ENCODE measurements at regions not wholly inside any gene's neighbourhood (a gene's known extent, or its start where the extent isn't known, plus 50 kb on each side); places are given as distances from the start of the nearest gene placed in this dataset.

DNA sequence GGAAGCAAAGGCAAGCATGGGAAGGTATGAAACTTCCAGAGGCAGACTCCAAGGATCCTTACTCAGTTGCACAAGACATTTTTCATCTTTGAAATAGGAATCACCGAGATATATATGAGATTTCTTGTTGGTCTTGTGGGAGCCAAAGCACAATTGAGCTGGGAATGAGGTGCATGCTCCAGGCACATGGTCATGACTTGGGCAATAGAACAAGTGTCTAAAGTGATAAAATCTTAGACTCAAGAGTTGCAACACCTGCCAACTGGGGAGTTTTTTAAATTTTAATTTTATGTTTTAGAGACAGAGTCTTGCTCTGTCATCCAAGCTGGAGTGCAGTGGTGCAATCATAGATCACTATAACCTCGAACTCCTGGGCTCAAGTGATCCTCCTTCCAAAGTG, 169.5 kb upstream of the ADCY1 start:
- TF ChIP-seq POLR2AphosphoS5 (IDR thresholded peaks at IDR 0.05; ENCODE audit: low read depth, low read length) = no peak
- TF ChIP-seq, protein P1, sequence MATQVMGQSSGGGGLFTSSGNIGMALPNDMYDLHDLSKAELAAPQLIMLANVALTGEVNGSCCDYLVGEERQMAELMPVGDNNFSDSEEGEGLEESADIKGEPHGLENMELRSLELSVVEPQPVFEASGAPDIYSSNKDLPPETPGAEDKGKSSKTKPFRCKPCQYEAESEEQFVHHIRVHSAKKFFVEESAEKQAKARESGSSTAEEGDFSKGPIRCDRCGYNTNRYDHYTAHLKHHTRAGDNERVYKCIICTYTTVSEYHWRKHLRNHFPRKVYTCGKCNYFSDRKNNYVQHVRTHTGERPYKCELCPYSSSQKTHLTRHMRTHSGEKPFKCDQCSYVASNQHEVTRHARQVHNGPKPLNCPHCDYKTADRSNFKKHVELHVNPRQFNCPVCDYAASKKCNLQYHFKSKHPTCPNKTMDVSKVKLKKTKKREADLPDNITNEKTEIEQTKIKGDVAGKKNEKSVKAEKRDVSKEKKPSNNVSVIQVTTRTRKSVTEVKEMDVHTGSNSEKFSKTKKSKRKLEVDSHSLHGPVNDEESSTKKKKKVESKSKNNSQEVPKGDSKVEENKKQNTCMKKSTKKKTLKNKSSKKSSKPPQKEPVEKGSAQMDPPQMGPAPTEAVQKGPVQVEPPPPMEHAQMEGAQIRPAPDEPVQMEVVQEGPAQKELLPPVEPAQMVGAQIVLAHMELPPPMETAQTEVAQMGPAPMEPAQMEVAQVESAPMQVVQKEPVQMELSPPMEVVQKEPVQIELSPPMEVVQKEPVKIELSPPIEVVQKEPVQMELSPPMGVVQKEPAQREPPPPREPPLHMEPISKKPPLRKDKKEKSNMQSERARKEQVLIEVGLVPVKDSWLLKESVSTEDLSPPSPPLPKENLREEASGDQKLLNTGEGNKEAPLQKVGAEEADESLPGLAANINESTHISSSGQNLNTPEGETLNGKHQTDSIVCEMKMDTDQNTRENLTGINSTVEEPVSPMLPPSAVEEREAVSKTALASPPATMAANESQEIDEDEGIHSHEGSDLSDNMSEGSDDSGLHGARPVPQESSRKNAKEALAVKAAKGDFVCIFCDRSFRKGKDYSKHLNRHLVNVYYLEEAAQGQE (IDR thresholded peaks at IDR 0.05; ENCODE audit: insufficient read depth in 1 of 2, low read depth in 2 of 2, low read length in 2 of 2) = no peak
- TF ChIP-seq FOXP2 (optimal IDR thresholded peaks at IDR 0.05; ENCODE audit: borderline replicate concordance, extremely low read depth, extremely low read length, insufficient read depth) = no peak
- no peak for TF ChIP-seq SIN3A (IDR thresholded peaks at IDR 0.05; ENCODE audit: borderline replicate concordance, insufficient read depth, low read length)
- TF ChIP-seq TAF1 (IDR thresholded peaks at IDR 0.05; ENCODE audit: borderline replicate concordance, insufficient read depth, low read length) = no peak

DNA sequence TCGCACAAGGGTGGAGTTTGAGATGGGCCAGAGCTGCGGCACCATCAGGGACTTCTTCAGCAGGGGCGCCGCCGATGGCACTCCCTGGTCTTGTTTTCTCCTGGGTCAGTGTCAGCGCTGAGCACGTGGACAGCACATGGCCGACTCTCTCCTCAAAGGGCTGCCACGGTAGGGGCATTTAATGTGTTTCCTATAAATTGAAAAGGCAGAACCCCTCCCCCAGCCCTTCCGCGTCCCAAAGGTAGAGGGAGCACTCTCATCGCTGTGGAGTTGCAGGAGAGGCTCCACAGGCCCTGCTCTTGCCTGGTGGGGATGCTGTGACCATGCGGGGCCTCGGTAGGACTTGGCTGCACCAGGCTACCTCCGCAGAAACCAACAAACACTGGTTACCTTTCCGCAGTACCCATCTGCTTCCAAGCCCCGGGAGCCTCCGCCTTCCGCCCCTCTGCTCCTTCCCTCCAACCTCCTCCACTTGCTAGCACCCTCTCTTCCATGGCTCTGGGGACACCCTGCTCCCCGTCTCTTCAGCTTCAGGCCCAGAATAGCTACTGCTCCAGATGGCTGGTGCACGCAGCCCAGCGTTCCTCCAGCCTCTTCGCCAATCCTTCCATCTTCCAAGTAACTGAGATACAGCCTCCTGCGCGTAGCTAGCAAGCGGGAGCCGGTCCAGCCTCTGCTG, 166.3 kb upstream of the ADCY1 start:
- TF ChIP-seq POLR2AphosphoS5 (IDR thresholded peaks at IDR 0.05; ENCODE audit: low read depth, low read length) (no peak), FOXP2 (optimal IDR thresholded peaks at IDR 0.05; ENCODE audit: borderline replicate concordance, extremely low read depth, extremely low read length, insufficient read depth) (no peak), SIN3A (IDR thresholded peaks at IDR 0.05; ENCODE audit: borderline replicate concordance, insufficient read depth, low read length) (no peak), TAF1 (IDR thresholded peaks at IDR 0.05; ENCODE audit: borderline replicate concordance, insufficient read depth, low read length) (no peak)
- TF ChIP-seq, protein P1 (IDR thresholded peaks at IDR 0.05; ENCODE audit: insufficient read depth in 1 of 2, low read depth in 2 of 2, low read length in 2 of 2) = no peak

DNA sequence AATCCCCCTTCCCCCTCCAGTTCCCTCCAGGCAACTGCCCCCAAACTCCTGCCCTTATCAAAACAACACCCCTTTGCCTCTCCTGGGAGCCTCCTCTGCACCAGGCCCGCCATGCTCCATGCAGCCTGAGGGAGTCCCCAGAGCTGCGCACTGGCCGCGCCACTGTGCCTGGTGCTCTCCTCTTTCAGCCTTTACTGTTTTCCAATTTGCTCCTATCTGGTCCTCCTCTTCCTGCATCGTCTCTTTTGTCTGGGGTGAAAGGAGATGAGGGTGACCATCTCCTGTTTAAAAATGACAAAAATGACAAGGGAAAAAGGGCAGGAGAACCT, 165.8 kb upstream of the ADCY1 start:
- TF ChIP-seq FOXP2 (optimal IDR thresholded peaks at IDR 0.05; ENCODE audit: borderline replicate concordance, extremely low read depth, extremely low read length, insufficient read depth) (no peak), SIN3A (IDR thresholded peaks at IDR 0.05; ENCODE audit: borderline replicate concordance, insufficient read depth, low read length) (no peak), TAF1 (IDR thresholded peaks at IDR 0.05; ENCODE audit: borderline replicate concordance, insufficient read depth, low read length) (no peak), POLR2AphosphoS5 (IDR thresholded peaks at IDR 0.05; ENCODE audit: low read depth, low read length) (no peak)
- TF ChIP-seq, protein P1 (IDR thresholded peaks at IDR 0.05; ENCODE audit: insufficient read depth in 1 of 2, low read depth in 2 of 2, low read length in 2 of 2) = no peak

- no peak for TF ChIP-seq FOXP2 (optimal IDR thresholded peaks at IDR 0.05; ENCODE audit: borderline replicate concordance, extremely low read depth, extremely low read length, insufficient read depth)
- TF ChIP-seq SIN3A (IDR thresholded peaks at IDR 0.05; ENCODE audit: borderline replicate concordance, insufficient read depth, low read length) = no peak
- no peak for TF ChIP-seq TAF1 (IDR thresholded peaks at IDR 0.05; ENCODE audit: borderline replicate concordance, insufficient read depth, low read length)
- no peak for TF ChIP-seq POLR2AphosphoS5 (IDR thresholded peaks at IDR 0.05; ENCODE audit: low read depth, low read length)
- TF ChIP-seq, protein P1 (IDR thresholded peaks at IDR 0.05; ENCODE audit: insufficient read depth in 1 of 2, low read depth in 2 of 2, low read length in 2 of 2) = no peak
Observed at GRCh38 chr7:45410893-45411292, 163.3 kb upstream of the ADCY1 start.
